Astrocyte of the spinal cord (primary cell): ENCODE measurements at regions not wholly inside any gene's neighbourhood (a gene's known extent, or its start where the extent isn't known, plus 50 kb on each side); places are given as distances from the start of the nearest gene placed in this dataset.
"Not testable (repeated sequence)": the region's sequence is repeated elsewhere in the genome, so short reads cannot be mapped to it uniquely, and the experiment has no call there.

Source experiments
- DNase-seq: peaks from one replicate; pipeline ENCODE4 v3.0.0; 2011; ENCODE audit warnings: low read depth, low spot score
- H3K4me3 ChIP-seq: 2 replicates; pipeline ENCODE4 v1.5.1; 2011; ENCODE audit warnings: low read depth, mild to moderate bottlenecking, low read length, moderate library complexity
- CTCF ChIP-seq: IDR thresholded peaks from 2 replicates; pipeline ENCODE4 v1.5.1; 2012; ENCODE audit warnings: low read depth, mild to moderate bottlenecking, low read length, inconsistent platforms
- in situ Hi-C: cut with HindIII; loops from 2 replicates; pipeline ENCODE4 v1.10.0; 2017; ENCODE audit warnings: low sequenced_read_pairs

- H3K4me3 ChIP-seq: no peak overlapping the region
- no peak for TF ChIP-seq CTCF
- in situ Hi-C loops: no loop called here
- no peak for DNase-seq
These were observed 264.0 kb downstream of the VRK1 start for GRCh38 chr14:97061198-97061597.

DNA sequence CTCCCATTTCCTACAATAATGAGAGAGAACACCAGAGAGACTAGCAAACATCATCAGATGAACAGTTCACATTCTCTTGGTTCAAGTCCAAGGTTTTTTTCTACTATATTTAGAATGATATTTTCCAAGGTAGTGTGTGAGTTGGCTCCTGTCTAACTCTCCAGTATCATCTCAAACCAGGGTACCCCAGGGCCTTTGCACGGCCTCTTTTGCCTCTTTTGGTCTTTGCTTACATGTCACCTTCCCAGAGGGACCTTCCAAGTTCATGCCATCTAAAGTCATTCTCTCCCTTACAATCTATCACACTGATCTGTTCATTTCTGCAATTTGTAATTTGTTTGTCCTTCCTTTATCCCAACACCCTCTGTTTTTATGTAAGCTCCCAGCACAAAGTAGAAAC is 264.5 kb downstream of the VRK1 start:
- in situ Hi-C loops: no loop called here
- TF ChIP-seq CTCF: no peak
- no peak for DNase-seq
- H3K4me3 ChIP-seq: no peak overlapping the region

DNA sequence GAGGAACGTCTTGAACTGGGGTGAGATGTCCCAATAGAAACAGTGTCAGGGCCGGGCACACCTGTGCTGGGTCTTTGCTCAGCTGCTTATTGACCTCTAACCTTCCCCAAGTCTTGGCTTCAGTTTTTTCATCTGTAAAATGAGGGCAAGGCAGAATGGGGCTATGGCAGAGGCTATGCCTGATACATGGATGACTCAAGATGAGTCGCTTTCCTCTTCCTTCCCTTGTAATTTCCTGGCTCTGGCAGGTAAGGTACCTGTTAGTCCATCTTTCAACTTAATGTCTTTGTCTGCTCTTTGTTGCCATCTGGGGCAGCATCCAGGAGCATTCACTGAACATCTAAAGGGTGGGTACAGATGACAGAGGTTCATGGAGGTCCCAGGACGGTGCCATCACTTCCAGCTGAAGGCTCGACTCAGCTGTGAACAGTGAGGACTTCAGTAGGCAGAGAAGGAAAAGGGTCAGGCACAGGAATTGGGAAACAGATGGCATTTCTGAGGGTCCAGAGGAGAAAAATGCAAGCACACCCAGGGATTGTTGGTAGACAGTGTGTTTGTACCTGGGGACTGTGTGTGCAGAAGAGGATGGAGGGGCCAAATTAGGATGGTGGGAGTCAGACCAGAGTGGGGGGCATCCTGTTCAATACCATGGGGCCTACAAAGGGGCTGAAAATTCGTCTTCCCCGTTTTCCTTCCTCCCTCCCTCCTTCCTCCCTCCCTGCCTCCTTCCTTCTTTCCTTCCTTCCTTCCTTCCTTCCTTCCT is 268.3 kb downstream of the VRK1 start:
- H3K4me3 ChIP-seq: no peak overlapping the region
- TF ChIP-seq CTCF: no peak
- DNase-seq: no peak
- in situ Hi-C loops: no loop called here

DNA sequence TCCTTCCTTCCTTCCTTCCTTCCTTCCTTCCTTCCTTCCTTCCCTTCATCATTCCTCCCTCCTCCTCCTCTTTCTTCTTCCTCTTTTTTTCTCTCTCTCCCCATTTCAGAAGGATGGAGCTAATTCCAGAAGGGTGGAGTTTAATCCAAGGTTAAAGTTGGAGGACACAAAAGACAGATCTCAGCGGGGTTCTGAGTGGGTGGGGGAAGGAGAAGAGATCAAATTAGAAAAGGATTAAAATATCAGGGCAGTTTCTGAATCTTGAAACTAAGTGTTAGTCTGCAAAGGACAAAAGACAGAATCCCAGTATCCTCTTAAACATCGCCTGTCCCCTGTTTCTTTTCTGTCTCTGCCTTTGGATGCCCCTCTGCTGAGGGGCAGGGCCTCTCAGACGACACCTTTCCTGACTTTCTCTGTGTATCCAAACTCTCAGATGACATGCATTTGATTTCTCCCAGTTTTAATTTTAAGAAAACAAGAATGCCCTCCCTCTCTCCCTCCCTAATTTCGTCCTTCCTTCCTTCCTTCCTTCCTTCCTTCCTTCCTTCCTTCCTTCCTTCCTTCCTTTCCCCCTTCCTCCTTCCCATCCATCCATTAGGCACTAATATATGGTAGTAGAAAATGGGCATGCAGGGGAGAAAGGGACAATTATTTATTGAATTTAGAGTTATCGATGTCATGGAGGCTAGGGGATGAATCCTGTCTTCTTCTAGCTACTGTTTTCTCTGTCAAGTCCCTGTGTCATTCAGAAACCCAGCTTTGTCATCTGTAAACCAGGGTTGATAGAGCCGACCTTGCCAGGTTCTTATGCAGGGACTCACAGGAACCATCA is 269.1 kb downstream of the VRK1 start:
- no peak for DNase-seq
- in situ Hi-C loops: no loop called here
- H3K4me3 ChIP-seq: no peak overlapping the region
- TF ChIP-seq CTCF: no peak

DNA sequence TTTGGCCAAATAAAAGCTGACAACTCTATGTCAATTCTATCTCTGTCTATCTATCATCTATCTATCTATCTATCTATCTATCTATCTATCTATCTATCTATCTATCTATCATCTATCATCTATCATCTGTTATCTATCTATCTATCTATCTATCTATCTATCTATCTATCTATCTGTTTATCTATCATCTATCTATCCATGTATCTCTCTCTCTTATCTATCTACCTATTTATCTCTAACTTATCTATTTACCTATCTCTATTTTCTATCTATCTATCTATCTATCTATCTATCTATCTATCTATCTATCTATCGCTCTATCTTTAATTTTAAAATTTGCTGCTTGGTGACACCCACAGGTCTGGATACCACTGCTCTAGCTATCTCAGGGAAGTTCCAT is 271.1 kb downstream of the VRK1 start:
- DNase-seq, in situ Hi-C loops, H3K4me3 ChIP-seq: not testable (repeated sequence)

- no peak overlapping the region for H3K4me3 ChIP-seq
- in situ Hi-C loops: no loop called here
- no peak for DNase-seq
- no peak for TF ChIP-seq CTCF
These were observed 273.1 kb downstream of the VRK1 start for GRCh38 chr14:97070259-97070658.

GRCh38 chr14:97071177-97071576 is 274.0 kb downstream of the VRK1 start:
- no peak for DNase-seq
- no peak for TF ChIP-seq CTCF
- in situ Hi-C loops: no loop called here
- H3K4me3 ChIP-seq: no peak overlapping the region
